ENCODE measurements at regions not wholly inside any gene's neighbourhood (a gene's known extent, or its start where the extent isn't known, plus 50 kb on each side); places are given as distances from the start of the nearest gene placed in this dataset.
A peak's percentile ranks its signal among the peaks of the same experiment; 100 is the strongest.

DNA sequence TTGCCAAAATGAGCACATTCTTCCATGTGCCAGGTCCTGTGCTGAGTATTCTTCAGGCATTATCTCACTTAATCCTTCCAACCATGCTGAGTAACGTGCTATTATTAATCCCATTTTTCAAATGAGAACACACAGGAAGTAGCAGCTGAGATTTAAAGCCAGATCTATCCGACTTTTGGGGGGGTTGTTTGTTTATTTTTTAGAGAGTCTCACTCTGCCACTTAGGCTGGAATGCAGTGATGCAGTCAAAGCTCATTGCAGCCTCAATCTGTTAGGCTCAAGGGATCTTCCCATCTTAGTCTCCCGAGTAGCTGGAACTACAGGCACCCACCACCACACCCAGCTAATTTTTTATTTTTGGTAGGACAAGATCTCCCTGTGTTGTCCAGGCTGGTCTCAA is 55.5 kb upstream of the TRIM2 start:
- Histone ChIP-seq H3K79me2 (ENCODE audit: insufficient read depth, low read length) (no peaks in the 10 kb centered on the region), H2AFZ (ENCODE audit: low read depth, low read length) (no peak overlapping the region), H3K27me3 (ENCODE audit: insufficient read depth, low read length) (no peaks in the 10 kb centered on the region), H3K27ac (ENCODE audit: low read depth, low read length) (no peak overlapping the region), H3K4me3 (ENCODE audit: insufficient read depth, low read depth, low read length) (no peak overlapping the region), H3K4me2 (ENCODE audit: low read length) (no peak overlapping the region), H4K20me1 (ENCODE audit: insufficient read depth, low read length) (no peaks in the 10 kb centered on the region), H3K4me1 (ENCODE audit: insufficient read depth, low read length) (peaks cover 30% of the 10 kb centered on the region), H3K9me3 (ENCODE audit: insufficient read depth, low read depth, low read length) (no peaks in the 10 kb centered on the region), H3K9ac (ENCODE audit: low read length) (no peak overlapping the region), H3K36me3 (ENCODE audit: insufficient read depth, low read length) (no peaks in the 10 kb centered on the region)
- DNase-seq (ENCODE audit: low read depth), result no peak
- H3K27me3 Mint-ChIP-seq (ENCODE audit: low read depth, unreplicated experiment), result no peaks in the 10 kb centered on the region
- no peak for FAIRE-seq
- peaks cover 12% of the 10 kb centered on the region for H3K4me1 Mint-ChIP-seq (ENCODE audit: low read depth, unreplicated experiment)
- H3K9me3 Mint-ChIP-seq (ENCODE audit: unreplicated experiment), result no peaks in the 10 kb centered on the region
- H3K27ac Mint-ChIP-seq (ENCODE audit: unreplicated experiment), result no peak overlapping the region
- no peak overlapping the region for H3K4me3 Mint-ChIP-seq (ENCODE audit: unreplicated experiment)
- no peaks in the 10 kb centered on the region for H3K36me3 Mint-ChIP-seq (ENCODE audit: low read depth, unreplicated experiment)
- TF ChIP-seq, protein P1, sequence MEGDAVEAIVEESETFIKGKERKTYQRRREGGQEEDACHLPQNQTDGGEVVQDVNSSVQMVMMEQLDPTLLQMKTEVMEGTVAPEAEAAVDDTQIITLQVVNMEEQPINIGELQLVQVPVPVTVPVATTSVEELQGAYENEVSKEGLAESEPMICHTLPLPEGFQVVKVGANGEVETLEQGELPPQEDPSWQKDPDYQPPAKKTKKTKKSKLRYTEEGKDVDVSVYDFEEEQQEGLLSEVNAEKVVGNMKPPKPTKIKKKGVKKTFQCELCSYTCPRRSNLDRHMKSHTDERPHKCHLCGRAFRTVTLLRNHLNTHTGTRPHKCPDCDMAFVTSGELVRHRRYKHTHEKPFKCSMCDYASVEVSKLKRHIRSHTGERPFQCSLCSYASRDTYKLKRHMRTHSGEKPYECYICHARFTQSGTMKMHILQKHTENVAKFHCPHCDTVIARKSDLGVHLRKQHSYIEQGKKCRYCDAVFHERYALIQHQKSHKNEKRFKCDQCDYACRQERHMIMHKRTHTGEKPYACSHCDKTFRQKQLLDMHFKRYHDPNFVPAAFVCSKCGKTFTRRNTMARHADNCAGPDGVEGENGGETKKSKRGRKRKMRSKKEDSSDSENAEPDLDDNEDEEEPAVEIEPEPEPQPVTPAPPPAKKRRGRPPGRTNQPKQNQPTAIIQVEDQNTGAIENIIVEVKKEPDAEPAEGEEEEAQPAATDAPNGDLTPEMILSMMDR (IDR thresholded peaks at IDR 0.05; ENCODE audit: insufficient read depth, low read depth, low read length), result no peak
- TF ChIP-seq EZH2 (IDR thresholded peaks at IDR 0.05; ENCODE audit: insufficient read depth, low read length), result no peak

DNA sequence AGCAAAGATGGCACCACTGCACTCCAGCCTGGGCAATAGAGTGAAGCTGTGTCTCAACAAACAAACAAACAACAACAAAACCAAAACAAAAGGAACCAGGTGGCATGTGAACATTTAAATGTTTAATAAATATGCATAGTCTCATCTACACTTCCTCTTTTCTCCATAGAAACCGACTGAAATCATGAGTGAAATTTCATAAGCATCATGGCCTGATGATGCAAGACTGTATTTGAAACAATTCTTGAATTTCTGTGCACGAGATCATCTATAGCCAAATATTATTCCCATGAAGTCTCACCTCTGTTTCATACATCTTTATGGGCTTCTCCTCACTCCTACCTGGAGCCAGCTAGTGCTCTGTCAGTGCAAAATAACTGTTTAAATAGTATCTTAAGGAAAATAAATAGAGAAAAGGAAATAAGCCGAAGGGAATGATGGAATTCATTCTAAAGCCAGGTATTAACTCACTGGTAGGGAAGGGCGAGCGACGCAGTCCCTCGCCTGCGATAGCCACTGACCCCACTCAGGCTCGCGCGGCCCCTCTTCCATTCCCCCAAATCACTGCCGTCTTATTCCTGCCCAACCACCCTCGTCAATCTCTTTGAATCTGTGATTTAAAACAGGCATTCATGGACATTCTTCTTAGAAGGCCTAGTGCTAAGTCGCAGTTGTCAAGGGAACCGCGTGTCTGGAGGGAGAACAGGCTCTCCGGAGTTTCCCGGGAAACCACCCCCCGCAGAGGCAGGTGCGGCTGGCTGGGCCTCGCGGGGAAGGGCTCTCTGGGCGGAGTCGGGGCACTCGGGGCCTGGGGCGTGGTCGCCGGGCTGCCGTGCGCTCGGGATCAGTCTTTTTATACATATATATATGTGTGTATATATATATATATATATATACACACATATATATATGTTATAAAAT is 52.4 kb upstream of the TRIM2 start:
- no peak for FAIRE-seq
- peak overlapping the region; percentile 77 for H3K4me3 ChIP-seq (ENCODE audit: insufficient read depth, low read depth, low read length)
- no peak overlapping the region for H2AFZ ChIP-seq (ENCODE audit: low read depth, low read length)

More for the DNA sequence above, 52.4 kb upstream of the TRIM2 start:
- peaks cover under 1% of the 10 kb centered on the region for H3K27me3 ChIP-seq (ENCODE audit: insufficient read depth, low read length)
- DNase-seq (ENCODE audit: low read depth), result peak; percentile 50
- H3K27ac Mint-ChIP-seq (ENCODE audit: unreplicated experiment), result peak overlapping the region; percentile 75
- peaks cover 19% of the 10 kb centered on the region for H3K4me1 Mint-ChIP-seq (ENCODE audit: low read depth, unreplicated experiment)
- no peaks in the 10 kb centered on the region for H3K27me3 Mint-ChIP-seq (ENCODE audit: low read depth, unreplicated experiment)
- no peaks in the 10 kb centered on the region for H3K36me3 Mint-ChIP-seq (ENCODE audit: low read depth, unreplicated experiment)
- no peaks in the 10 kb centered on the region for H4K20me1 ChIP-seq (ENCODE audit: insufficient read depth, low read length)
- TF ChIP-seq EZH2 (IDR thresholded peaks at IDR 0.05; ENCODE audit: insufficient read depth, low read length), result no peak
- TF ChIP-seq, protein P1 (IDR thresholded peaks at IDR 0.05; ENCODE audit: insufficient read depth, low read depth, low read length), result no peak
- no peaks in the 10 kb centered on the region for H3K36me3 ChIP-seq (ENCODE audit: insufficient read depth, low read length)
- no peaks in the 10 kb centered on the region for H3K9me3 Mint-ChIP-seq (ENCODE audit: unreplicated experiment)
- no peak overlapping the region for H3K9ac ChIP-seq (ENCODE audit: low read length)
- no peak overlapping the region for H3K27ac ChIP-seq (ENCODE audit: low read depth, low read length)
- H3K4me3 Mint-ChIP-seq (ENCODE audit: unreplicated experiment), result peak overlapping the region; percentile 90
- no peaks in the 10 kb centered on the region for H3K9me3 ChIP-seq (ENCODE audit: insufficient read depth, low read depth, low read length)
- H3K4me2 ChIP-seq (ENCODE audit: low read length), result peak overlapping the region; percentile 92
- H3K4me1 ChIP-seq (ENCODE audit: insufficient read depth, low read length), result peaks cover 23% of the 10 kb centered on the region
- no peaks in the 10 kb centered on the region for H3K79me2 ChIP-seq (ENCODE audit: insufficient read depth, low read length)

Measured in astrocyte (in vitro differentiated cells and primary cell).